ENCODE measurements at regions not wholly inside any gene's neighbourhood (a gene's known extent, or its start where the extent isn't known, plus 50 kb on each side); places are given as distances from the start of the nearest gene placed in this dataset.

DNA sequence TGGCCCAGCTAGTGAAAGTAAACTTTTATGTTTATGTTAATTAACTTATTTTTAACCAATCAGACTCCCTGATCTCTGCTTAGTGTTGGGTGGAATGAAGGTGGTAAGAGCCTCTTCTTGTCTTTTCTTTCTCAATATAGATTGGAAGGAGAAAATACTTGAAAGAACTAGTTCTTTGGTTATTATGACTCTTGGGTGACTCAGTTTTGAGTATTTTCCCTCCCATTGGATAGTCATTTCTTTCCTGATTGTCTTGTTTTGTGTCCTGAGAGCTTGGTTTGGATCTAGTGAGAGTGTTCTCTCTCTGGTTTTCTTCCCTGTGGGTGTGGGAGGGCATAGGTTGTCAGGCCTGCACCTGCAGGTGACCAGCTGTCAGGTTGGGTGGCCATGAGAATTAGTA, 172.0 kb upstream of the GLRA2 start:
- no peak for TF ChIP-seq GABPA (IDR thresholded peaks at IDR 0.05; ENCODE audit: low read depth)
- TF ChIP-seq SPI1 (IDR thresholded peaks at IDR 0.05; ENCODE audit: borderline replicate concordance, low read depth) = no peak
- no peak for TF ChIP-seq POLR2AphosphoS5 (IDR thresholded peaks at IDR 0.05; ENCODE audit: low read depth)
- TF ChIP-seq, protein P1, sequence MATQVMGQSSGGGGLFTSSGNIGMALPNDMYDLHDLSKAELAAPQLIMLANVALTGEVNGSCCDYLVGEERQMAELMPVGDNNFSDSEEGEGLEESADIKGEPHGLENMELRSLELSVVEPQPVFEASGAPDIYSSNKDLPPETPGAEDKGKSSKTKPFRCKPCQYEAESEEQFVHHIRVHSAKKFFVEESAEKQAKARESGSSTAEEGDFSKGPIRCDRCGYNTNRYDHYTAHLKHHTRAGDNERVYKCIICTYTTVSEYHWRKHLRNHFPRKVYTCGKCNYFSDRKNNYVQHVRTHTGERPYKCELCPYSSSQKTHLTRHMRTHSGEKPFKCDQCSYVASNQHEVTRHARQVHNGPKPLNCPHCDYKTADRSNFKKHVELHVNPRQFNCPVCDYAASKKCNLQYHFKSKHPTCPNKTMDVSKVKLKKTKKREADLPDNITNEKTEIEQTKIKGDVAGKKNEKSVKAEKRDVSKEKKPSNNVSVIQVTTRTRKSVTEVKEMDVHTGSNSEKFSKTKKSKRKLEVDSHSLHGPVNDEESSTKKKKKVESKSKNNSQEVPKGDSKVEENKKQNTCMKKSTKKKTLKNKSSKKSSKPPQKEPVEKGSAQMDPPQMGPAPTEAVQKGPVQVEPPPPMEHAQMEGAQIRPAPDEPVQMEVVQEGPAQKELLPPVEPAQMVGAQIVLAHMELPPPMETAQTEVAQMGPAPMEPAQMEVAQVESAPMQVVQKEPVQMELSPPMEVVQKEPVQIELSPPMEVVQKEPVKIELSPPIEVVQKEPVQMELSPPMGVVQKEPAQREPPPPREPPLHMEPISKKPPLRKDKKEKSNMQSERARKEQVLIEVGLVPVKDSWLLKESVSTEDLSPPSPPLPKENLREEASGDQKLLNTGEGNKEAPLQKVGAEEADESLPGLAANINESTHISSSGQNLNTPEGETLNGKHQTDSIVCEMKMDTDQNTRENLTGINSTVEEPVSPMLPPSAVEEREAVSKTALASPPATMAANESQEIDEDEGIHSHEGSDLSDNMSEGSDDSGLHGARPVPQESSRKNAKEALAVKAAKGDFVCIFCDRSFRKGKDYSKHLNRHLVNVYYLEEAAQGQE (IDR thresholded peaks at IDR 0.05; ENCODE audit: insufficient replicate concordance, low read depth) = no peak
- TF ChIP-seq, protein P2, sequence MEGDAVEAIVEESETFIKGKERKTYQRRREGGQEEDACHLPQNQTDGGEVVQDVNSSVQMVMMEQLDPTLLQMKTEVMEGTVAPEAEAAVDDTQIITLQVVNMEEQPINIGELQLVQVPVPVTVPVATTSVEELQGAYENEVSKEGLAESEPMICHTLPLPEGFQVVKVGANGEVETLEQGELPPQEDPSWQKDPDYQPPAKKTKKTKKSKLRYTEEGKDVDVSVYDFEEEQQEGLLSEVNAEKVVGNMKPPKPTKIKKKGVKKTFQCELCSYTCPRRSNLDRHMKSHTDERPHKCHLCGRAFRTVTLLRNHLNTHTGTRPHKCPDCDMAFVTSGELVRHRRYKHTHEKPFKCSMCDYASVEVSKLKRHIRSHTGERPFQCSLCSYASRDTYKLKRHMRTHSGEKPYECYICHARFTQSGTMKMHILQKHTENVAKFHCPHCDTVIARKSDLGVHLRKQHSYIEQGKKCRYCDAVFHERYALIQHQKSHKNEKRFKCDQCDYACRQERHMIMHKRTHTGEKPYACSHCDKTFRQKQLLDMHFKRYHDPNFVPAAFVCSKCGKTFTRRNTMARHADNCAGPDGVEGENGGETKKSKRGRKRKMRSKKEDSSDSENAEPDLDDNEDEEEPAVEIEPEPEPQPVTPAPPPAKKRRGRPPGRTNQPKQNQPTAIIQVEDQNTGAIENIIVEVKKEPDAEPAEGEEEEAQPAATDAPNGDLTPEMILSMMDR (IDR thresholded peaks at IDR 0.05; ENCODE audit: insufficient read depth, low read length) = no peak
- DNase-seq (ENCODE audit: low read depth in 1 of 2, low spot score in 1 of 2) = no peak
- no peaks in the 10 kb centered on the region for H3K27me3 ChIP-seq (ENCODE audit: insufficient read depth, poor library complexity, severe bottlenecking)

DNA sequence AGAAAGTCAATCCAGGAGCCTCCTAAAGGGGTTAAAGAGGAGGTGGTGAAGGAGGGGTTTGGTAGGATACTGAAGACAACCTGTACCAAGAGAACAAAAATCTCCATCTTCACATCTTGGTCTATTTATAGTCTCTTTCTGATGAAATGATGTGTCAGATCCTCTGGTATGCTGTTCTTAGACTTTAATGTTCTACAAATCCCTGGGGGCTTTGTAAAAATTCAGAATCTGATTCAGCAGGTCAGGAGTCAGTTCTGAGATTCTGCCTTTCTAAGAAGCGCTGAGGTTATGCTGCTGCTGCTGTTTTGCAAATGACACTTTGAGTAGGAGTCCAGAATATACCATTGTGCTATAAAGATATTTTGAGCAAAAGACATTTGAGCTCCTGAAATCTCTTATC, 172.9 kb upstream of the GLRA2 start:
- H3K27ac ChIP-seq (replicated peaks) = no peak overlapping the region
- no peaks in the 10 kb centered on the region for H3K27me3 ChIP-seq (ENCODE audit: insufficient read depth, poor library complexity, severe bottlenecking)
- no peak for DNase-seq (ENCODE audit: low read depth in 1 of 2, low spot score in 1 of 2)
- no peak for TF ChIP-seq GABPA (IDR thresholded peaks at IDR 0.05; ENCODE audit: low read depth)
- no peak overlapping the region for H3K4me3 ChIP-seq (replicated peaks; ENCODE audit: insufficient read depth, low read length)

More for the DNA sequence above, 172.0 kb upstream of the GLRA2 start:
- H3K27ac ChIP-seq (replicated peaks) = no peak overlapping the region
- H3K4me3 ChIP-seq (replicated peaks; ENCODE audit: insufficient read depth, low read length) = no peak overlapping the region

DNA sequence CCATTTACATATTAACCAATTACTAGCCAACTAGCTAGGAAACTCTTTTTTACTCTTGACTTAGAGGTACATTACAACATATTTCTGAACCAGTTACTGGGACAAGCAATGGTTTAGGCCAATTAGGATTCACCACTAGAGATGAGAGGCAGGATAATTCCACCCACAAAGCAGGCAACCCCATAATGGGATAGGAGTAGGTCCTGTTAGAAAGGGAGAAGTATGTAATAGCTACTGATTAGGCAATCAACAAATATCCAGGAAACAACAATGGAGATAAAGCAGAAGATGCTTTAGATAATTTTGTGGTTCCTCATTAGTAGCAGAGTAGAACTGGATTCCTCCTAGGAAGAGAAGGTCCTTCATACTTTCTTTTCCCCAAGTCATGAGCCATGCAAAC, 173.8 kb upstream of the GLRA2 start:
- H3K27ac ChIP-seq (replicated peaks) = no peak overlapping the region
- H3K27me3 ChIP-seq (ENCODE audit: insufficient read depth, poor library complexity, severe bottlenecking) = no peaks in the 10 kb centered on the region
- TF ChIP-seq SPI1 (IDR thresholded peaks at IDR 0.05; ENCODE audit: borderline replicate concordance, low read depth) (no peak), POLR2AphosphoS5 (IDR thresholded peaks at IDR 0.05; ENCODE audit: low read depth) (no peak), GABPA (IDR thresholded peaks at IDR 0.05; ENCODE audit: low read depth) (no peak)
- TF ChIP-seq, protein P1 (IDR thresholded peaks at IDR 0.05; ENCODE audit: insufficient replicate concordance, low read depth) = no peak
- TF ChIP-seq, protein P2 (IDR thresholded peaks at IDR 0.05; ENCODE audit: insufficient read depth, low read length) = no peak
- no peak overlapping the region for H3K4me3 ChIP-seq (replicated peaks; ENCODE audit: insufficient read depth, low read length)
- no peak for DNase-seq (ENCODE audit: low read depth in 1 of 2, low spot score in 1 of 2)

DNA sequence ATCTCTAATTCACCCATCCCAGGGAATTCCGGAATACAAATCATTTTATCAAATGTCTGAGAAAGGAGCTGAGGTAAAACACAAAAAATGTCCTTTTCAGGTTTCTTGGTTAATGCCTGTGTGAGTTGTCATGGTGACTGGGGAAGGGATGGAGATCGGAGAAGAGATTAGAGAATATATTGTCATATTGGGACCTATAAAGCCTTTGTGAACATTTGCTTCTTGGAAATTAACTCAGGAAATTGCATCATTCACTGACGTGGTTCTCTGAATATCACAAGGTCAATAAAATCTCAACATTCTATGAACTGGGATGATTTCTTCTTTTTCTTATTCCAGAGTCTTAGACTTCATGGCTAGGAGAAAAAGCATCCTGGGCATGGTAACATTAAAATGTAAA, 174.8 kb upstream of the GLRA2 start:
- no peak overlapping the region for H3K4me3 ChIP-seq (replicated peaks; ENCODE audit: insufficient read depth, low read length)
- TF ChIP-seq, protein P1 (IDR thresholded peaks at IDR 0.05; ENCODE audit: insufficient replicate concordance, low read depth) = no peak
- TF ChIP-seq GABPA (IDR thresholded peaks at IDR 0.05; ENCODE audit: low read depth) (no peak), SPI1 (IDR thresholded peaks at IDR 0.05; ENCODE audit: borderline replicate concordance, low read depth) (no peak), POLR2AphosphoS5 (IDR thresholded peaks at IDR 0.05; ENCODE audit: low read depth) (no peak)
- H3K27ac ChIP-seq (replicated peaks) = no peak overlapping the region
- DNase-seq (ENCODE audit: low read depth in 1 of 2, low spot score in 1 of 2) = no peak
- no peaks in the 10 kb centered on the region for H3K27me3 ChIP-seq (ENCODE audit: insufficient read depth, poor library complexity, severe bottlenecking)
